KG1 (cell line): ENCODE measurements at regions not wholly inside any gene's neighbourhood (a gene's known extent, or its start where the extent isn't known, plus 50 kb on each side); places are given as distances from the start of the nearest gene placed in this dataset.
"Not testable (repeated sequence)": the region's sequence is repeated elsewhere in the genome, so short reads cannot be mapped to it uniquely, and the experiment has no call there.

Experiments used
- DNase-seq: peaks from one replicate; lab custom pipeline; 2025; lab: John Stamatoyannopoulos, UW

DNA sequence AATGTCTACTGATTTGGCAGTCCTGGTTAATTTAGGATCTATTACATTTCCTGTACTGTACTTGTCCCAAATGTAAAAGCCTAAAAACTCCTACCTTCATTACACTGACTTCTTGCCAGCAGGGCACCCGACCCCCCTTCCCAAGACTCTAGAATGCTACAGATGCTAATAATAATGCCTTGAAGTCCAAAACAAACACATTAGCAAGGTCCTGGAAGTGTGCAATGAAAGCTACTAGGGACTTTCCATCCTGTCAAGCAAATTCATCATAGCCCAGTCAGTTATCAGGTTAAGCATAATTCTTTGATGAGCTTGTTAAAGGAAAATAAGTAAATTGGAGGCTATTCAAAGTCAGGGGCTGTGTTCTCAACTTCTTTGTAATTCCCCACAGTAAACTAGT is 115.3 kb upstream of the RBBP8 start:
- DNase-seq: no peak

DNA sequence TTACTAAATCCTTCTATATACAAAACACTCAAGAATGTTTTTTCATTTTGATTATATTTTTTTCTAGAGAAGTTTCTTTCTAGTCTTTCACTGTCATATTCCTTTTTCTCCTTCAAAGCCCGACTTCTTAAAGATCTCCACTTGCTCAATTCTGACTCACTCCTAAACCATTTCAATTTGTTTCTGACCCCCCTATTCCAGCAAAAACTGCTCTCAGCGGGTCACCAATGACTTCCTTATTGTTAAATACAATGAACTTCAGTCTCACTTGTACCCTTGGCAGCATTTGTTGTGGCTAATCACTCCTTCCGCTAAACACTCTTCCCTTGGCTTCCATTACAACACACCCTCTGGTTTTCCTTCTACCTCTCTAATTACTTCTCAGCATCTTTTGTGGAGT is 111.1 kb upstream of the RBBP8 start:
- DNase-seq: no peak

DNA sequence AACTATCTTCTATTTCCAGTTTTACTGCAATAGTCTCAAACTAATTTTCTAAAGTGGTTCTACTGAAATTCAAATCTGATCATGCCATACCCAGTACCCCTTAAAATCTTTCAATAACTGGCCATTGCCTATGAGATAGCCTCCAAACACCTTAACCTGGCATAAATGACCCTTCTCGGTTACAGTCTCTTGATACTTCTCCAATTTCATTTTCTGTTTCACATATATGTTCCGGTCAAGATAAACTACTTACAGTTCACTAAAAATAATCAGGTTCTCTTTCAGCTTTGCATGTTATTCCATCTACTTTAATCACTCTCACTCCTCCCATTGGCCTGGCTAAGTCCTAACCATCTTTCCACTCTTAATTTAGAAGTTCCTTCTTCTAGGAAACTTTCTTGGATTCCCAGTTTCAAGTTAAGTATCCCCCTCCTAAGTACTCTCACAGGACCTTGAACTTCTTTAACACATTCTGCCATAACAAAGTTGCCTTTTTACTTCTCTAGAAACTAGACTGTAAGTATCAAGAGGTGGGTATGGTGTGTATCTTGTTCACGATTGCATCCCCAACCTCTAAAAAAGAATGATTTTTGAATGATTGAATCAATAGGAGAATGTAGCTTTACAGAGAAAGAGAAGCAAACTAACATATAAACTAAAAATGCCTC is 110.2 kb upstream of the RBBP8 start:
- no peak for DNase-seq

DNA sequence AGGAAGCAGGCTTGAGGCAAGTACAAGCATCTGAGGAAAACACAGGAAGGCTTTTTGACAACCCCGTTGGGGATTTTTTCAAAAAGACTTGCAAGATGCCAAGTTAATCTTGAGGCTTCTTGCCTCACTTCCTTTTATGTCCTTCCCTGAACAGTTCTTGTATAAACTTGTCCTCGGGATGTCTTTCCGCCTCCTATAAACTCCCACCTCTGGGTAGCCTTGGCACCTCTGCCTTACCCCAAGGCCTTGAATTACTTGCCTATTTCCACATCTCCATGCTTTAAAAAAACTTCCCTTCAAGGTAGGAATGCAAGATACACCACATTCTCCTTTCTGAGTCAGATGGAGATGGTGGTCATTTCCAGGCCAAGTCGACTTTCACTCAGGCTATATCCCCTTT is 106.4 kb upstream of the RBBP8 start:
- DNase-seq: no peak

DNA sequence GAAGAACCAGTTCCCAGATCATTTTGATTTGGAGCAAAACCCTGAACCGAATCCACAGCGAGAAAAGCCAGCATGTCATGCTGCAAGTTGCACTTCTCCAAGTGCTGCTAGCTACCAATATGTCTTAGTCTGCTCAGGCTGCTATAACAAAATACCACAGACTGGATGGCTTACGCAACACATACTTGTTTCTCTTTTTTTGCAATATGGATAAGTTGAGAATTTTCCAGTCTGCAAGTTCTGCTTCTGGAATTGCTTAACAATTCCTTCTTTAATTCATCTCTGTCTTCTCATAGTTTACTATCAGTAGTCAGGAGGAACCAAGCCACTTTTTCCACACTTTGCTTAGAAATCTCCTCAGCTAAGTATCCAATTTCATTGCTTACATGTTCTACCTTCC is 105.9 kb upstream of the RBBP8 start:
- no peak for DNase-seq

DNA sequence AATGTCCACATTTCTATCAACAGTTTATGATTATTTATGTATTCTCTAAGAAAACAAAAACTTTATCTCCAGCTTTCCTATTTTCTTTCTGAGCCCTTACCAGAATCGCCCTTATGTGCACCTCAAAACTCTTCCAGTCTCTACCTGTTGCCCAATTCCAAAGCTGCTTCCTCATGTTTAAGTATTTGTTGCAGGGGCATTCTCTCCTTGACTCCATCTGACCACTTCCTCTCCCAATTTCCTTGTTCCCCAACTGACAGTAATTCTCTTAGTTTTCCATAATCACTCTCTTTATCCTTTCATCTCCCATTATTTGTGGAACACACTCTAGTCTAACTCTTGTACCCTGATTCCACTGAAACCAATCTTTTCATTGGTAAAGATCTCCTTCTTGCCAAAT is 105.4 kb upstream of the RBBP8 start:
- DNase-seq: no peak

DNA sequence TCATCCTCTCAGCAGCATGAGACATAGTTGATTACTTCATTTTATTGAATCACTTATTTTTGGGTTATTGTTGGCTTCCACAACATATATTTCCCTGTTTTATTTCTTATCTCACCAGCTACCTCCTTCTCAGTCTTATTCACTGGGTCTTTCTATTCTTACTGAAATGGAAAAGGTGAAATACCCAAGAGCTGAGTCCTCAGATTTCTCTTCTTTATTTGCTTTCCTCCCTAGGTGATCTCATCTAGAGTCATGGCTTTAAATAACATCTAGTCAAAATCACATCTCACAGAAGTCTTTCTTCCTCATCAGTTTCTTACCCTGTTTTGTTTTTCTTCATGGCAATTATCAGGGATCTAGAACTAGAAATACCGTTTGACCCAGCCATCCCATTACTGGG is 105.0 kb upstream of the RBBP8 start:
- DNase-seq: no peak

DNA sequence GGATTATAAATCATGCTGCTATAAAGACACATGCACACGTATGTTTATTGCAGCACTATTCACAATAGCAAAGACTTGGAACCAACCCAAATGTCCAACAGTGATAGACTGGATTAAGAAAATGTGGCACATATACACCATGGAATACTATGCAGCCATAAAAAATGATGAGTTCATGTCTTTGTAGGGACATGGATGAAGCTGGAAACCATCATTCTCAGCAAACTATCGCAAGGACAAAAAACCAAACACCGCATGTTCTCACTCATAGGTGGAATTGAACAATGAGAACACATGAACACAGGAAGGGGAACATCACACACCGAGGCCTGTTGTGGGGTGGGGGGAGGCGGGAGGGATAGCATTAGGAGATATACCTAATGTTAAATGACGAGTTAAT is 104.5 kb upstream of the RBBP8 start:
- DNase-seq: not testable (repeated sequence)

DNA sequence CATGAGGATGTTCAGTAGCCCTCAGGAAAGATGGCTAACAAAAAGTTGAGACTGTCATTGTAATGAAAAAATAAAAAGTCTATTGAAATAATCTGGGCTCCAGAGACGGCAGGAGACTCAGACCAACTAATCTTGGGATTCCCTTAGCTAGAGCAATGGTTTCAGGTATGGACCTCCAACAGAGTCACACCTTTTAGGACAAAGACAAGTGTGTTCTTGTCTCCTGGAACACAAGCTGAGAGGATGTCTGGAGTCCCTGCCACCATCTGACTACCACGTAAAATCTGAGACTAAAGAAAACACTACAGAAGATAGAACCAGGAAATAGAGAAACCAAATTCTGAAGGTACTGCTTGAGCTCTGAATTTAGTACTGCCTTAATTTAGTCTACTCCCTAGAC is 103.3 kb upstream of the RBBP8 start:
- DNase-seq: no peak

DNA sequence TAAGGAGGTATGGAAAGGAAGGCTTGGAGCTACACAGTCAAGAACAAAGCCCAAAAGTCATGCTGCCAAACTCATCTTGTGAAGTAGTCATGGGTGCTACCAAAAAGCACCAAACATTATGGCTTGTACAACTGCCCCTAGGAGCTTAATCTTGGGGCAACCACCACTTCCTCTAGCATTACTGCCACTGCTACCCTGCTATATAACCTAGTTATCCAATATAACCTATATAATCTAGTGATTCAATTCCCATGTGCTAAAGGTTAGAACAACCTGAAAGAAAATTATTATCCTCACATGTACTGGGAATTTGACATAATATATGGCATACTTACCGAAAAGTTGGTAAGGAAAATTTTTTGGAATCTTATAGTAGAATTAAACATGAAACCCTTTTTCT is 102.6 kb upstream of the RBBP8 start:
- no peak for DNase-seq

DNA sequence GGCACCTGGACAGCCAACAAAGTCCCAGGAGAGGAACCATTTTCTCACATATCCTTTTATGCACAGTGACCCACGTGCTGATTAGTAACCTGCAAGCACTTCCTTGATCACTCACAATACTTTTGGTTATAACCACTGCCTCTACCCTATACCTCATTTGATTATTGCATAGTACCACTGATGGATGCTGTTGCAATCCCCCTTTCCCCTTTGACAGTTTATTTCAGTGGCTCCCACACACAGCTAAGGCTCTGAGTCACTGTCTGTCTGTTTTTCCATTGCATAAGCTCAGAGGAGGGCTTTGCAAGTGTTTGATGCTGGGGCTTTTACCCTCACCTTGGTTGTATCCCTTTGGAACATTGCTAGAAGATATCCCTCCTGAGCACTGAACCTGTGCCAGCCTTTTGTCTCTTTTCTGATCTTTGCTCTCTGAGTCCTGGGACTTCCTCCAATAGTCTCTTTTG is 101.7 kb upstream of the RBBP8 start:
- no peak for DNase-seq

DNA sequence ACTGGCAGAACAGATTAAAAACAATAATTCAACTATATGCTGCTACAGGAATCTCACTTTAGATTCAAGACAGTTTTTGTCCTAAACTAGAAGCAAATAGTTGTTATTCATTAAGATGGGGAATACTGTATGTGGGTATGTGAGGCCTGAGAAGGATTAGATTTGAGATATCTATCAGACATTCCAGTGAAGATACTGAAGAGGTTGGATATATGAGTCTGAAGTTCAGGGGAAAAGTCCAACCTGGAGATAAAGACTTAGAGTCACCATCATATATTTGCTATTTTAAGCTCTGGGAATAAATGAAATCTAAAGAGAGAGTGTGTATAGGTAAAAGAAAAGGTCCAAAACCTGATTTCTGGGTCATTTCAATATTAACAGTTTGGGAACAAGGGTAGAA is 96.2 kb upstream of the RBBP8 start:
- no peak for DNase-seq

DNA sequence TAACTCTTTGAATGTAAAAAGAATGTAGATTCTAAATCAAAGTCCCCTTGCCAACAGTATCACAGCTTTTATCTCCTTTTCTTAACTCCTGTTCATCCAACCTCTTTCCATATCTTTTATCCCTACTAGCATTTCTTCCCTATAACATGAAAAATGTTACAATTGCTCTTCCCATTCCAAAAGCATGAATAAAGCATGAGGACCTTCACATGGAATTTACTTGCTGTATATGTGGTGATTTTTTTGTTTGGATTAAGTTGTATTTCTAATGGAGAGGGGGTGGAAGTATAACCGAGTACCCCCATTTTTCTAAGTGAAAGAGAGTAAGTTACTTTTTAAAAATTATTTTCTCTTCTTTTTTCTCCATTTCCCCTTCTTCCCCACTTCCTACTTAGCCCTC is 94.9 kb upstream of the RBBP8 start:
- DNase-seq: no peak

DNA sequence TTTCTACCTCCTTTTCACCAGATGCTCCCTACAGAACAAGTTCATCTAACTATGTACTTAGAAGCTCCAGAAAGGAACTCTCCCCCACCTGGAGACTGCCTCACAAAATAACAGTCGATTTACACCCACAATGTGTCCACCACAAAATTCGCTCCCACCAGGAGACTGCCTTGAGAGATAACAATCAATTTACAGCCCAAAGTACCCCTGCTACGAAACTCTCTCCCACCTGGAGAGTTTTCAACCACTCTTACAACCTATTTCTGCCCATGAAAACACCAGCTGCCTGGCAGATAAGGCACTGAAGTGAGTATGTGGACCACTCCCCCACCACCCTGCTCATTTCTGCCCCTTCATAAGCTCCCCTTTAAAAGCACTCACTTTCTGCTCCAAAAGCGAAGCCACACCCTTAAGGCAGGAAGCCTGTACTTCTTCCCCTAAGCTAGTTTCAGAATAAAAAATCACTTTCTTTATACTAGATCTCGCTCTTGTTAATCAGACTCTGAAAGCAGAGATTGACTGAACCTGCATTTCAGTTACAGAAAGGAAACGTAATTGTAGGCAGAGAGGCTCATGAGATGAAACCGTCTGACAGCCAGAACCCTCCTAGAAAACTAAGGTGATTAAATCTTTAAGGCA is 94.4 kb upstream of the RBBP8 start:
- DNase-seq: no peak

DNA sequence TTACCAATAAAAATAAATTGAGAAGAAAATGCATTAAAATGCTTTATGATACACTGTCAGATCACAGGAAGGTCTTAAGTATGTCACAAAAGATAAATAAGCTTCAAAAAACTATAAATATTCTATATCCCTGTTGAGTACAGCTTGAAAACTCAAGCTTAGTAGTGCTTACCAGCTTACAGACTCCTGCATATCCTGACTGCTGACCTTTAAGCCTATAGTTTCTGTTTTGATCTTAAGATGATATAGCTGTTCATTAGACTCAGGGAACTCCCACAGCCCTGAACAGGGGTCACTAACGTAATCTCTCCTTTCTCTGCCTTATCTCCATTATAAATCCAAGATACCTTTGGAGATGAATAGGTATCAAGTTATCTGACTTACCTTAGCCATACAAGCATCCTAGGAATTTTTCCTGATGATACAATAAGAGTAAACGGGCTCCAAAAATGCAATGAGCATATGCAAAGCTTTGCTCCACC is 93.7 kb upstream of the RBBP8 start:
- DNase-seq: no peak

DNA sequence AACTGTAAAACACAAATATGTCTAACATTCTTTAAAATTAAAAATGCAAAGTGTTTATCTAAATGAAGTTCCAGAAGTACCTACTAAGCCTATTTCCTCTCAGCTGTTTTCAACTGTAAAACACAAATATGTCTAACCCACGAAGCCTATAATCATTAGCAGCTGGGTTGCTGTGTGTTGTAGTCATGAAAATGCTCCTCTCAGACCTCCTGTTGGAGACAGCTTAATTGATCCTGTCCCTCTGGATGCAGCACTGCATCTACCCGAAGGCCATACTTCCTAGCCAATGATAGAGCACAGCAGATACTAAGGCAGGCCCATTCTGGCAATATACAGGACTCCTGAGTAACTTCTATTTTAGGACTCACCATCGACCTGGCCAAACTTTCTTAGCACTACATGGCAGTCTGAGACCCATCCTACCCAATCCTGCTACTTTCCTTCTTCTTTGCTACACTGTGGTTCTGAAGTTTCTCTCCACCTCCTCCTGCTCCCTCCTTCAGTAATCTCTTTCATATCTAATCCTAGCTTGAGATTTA is 92.5 kb upstream of the RBBP8 start:
- no peak for DNase-seq

DNA sequence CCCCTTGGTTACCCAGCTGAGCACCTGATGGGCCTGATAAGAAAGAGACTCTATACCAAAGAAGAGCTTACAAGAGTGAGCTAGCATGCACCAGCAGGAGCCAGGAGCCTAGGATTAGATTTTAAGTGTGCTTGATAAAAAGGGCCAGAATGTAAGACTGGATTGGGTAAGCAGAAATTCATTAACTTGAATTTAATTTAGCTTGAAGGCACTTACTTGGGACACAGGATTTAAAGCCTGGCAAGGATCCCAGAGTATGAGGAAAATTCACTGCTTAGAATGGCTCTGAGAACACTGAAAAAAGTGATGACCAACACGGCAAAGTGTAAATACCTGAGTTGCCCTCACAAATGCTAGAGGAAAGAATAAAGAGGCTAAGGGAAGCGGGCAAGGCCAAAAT is 91.3 kb upstream of the RBBP8 start:
- no peak for DNase-seq

DNA sequence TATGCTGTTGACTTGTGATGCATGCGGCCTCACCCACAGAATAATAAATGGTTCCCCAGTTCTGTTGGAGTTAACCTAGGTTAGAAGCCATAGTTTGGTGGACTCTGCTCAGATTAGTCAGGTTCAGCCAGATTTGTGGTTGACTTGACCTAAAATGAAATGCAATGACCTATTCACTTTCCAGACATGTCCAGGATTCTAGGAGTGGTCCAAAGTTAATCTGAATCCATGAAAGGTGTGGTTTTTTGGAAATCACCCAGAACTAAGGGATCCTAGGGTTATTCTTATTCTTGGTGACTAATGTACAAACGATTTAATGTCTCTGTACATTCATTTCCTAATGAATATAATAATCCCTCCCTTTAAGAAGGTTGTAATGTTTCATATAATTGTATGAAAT is 88.9 kb upstream of the RBBP8 start:
- DNase-seq: no peak

DNA sequence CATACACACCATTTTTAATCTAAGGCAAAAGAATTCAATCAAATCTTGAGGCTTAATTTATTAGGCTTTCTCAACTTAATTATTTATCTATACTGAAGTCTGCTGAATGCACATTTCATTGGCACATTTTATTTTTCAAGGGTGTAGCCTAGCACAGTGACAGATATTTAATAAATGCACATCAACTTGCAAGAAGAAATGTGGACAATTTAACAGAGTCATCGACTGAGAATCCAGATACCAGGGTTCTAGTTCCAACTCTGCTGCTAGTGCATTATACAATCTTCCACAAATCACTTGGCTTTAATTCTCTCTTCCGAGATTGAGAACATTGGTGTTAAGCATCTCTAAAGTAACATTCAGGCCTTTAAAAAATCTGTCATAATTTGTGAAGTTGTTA is 88.5 kb upstream of the RBBP8 start:
- no peak for DNase-seq

DNA sequence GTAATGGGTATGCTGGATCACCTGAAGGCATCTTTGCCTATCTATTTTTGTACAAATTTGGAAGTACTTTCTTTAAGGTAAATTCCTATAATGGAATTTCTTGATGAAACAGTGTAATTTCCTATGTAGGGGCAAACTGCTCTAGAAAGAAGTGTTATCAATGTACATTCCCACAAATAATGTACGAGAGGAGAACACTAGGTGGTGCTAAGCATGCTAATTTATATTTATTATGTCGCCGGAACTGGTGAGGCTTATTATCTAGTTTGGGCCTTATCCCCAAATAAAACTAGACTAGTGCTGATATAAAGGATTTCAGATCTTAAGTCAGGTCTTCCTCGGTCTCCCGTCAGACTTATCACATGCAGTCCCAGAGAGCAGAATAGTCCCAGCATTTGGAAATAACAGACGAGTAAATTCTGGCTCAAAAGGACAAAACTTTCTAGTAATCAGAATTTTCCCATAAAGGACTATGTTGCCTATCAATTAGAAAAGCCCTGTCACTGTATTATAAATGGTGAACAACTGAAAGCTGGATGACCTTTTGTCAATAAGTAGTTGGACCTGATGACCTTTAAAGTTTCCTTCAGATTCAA is 86.9 kb upstream of the RBBP8 start:
- no peak for DNase-seq

DNA sequence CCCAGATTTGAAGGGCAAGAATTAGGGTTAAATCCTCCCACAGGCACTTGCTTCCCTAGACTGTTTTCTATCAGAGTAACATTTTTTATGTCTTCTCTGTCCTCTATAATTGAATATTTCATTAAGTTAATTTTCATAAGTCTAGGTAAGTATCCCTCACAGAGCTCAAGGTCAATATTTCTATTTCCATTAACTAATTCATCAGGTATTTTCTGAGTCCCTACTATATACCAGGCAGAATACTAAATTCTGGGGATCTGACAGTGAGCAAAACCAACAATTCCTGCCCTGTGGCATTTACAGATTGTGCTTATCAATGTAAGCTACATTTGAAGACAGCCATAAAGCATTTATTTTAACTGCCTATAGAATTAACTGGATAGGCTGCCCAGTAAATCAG is 86.4 kb upstream of the RBBP8 start:
- DNase-seq: no peak

DNA sequence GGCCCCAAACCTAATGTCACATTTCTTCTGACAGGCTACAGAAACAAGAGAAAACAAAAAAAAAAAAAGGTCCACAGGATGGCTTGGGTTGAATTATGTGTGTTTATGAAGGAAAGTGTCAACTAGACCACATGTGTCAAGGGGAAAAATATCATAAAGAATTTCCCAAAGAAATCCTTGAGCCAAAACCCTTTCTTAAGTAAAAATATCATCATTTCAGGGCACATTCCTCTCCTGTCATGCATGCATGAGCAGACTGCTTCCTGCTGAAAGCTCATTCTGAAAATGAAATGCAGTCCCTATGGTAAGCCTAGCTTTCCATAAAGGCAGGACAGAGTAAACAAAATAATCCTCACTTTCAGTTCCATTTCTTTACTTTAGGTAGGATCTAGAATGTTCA is 85.7 kb upstream of the RBBP8 start:
- DNase-seq: no peak

DNA sequence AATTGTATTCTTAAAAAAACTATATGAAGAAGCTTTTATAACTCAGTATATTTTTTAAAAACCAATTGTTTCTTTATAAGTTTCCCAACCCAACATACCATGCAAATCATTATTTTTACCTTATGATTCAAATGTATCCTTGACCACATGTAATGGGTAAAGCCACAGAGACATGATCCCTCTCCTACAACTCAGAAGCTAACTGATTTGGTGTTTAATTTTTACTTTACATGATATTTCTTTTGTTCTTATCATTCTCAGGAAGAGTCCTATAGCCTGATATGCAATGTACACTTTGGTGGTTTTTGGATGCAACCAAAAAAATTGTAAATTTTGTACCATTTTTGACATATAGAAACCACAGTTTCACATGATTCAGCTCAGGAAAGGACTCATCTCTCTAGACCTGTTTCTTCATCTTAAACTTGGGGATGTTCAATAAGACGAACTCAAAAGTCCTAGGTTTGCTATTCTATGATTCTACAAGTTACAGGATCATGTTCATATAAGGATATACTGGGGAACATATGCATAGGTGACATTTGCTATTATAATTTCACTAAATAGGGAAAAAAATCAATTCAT is 85.2 kb upstream of the RBBP8 start:
- no peak for DNase-seq
